ENCODE measurements at regions not wholly inside any gene's neighbourhood (a gene's known extent, or its start where the extent isn't known, plus 50 kb on each side); places are given as distances from the start of the nearest gene placed in this dataset.
"Not testable (repeated sequence)": the region's sequence is repeated elsewhere in the genome, so short reads cannot be mapped to it uniquely, and the experiment has no call there.

DNA sequence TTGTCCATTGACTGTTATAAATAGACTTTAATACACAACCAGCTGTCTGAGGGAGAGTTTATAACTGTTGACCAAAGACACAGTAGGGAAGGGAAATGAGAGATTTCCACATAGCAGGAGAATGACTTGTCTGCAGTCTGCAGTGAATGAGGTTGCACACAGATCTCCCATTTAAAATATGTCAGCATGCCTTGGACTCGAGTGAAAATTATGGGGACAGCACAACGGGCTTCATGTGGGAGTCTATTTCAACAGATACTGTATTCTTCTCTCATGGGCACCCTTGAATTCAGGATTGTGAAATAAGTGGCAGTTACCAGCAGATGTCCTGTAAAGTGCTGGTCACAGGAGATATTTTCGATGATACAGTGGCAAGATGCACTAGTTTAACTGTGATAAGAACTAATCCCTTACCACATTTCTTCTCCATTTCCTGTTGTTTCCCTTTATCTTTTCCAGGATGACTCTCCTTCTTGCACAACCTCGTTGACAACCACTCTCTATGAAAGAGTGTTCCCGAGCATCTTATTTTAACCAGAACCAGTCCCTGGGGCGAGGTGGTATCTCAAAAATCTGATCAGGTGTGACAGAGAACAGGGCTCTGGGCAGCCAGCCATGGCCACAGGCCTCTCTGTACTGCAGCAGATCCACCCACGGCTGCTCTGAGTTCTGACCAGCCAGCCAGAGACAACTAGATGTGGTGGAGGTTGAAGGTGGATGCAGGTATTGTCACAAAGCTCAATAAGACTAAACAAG, 51.5 kb upstream of the MAP3K1 start:
- no peak for DNase-seq

- no peak for DNase-seq
Measured at GRCh38 chr5:56763182-56763581, 52.2 kb upstream of the MAP3K1 start.

- DNase-seq, result no peak
Measured at GRCh38 chr5:56761151-56761885, 54.0 kb upstream of the MAP3K1 start.

DNA sequence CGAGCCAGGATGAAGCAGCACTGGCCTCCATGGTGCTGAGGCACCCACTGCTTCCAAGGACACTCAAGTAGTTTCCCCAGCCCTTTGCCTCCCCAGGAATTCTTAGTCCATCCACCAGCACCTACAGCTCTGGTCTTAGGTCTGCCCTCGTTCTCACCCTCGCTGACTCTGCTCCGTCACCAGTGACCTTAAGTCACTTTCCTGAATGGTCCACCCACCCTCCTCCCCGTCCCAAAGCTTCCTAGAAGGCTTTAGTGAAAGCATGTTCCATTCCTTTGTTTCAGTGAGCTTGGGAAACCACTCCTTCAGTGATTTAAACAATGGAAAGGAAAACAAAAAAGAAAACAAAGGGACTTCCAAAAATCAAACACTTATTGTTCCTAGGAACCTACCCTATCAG, 54.6 kb upstream of the MAP3K1 start:
- DNase-seq, result no peak

- no peak for DNase-seq
Measured at GRCh38 chr5:56759521-56760216, 55.7 kb upstream of the MAP3K1 start.

- no peak for DNase-seq
Measured at GRCh38 chr5:56757077-56757476, 58.3 kb upstream of the MAP3K1 start.

DNA sequence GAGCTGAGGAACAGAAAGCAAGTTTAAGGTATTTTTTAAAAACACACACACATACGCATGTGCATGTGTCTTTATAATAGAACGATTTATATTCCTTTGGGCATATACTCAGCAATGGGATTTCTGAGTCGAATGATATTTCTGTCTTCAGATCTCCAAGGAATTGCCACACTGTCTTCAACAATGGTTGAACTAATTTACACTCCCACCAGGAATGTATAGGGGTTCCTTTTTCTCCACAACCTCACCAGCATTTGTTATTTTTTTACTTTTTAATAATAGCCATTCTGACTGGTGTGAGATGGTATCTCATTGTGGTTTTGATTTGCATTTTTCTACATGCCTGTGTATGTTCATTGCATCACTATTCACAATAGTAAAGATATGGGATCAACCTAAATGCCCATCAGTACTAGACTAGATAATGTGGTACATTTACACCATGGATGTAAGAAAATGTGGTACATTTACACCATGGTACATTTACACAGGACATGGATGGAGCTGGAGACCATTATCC, 60.3 kb upstream of the MAP3K1 start:
- no peak for DNase-seq

DNA sequence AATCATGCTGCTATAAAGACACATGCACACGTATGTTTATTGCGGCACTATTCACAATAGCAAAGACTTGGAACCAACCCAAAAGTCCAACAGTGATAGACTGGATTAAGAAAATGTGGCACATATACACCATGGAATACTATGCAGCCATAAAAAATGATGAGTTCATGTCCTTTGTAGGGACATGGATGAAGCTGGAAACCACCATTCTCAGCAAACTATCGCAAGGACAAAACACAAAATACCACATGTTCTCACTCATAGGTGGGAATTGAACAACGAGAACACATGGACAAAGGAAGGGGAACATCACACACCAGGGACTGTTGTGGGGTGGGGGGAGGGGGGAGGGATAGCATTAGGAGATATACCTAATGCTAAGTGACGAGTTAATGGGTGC, 61.8 kb upstream of the MAP3K1 start:
- not testable (repeated sequence) for DNase-seq

DNA sequence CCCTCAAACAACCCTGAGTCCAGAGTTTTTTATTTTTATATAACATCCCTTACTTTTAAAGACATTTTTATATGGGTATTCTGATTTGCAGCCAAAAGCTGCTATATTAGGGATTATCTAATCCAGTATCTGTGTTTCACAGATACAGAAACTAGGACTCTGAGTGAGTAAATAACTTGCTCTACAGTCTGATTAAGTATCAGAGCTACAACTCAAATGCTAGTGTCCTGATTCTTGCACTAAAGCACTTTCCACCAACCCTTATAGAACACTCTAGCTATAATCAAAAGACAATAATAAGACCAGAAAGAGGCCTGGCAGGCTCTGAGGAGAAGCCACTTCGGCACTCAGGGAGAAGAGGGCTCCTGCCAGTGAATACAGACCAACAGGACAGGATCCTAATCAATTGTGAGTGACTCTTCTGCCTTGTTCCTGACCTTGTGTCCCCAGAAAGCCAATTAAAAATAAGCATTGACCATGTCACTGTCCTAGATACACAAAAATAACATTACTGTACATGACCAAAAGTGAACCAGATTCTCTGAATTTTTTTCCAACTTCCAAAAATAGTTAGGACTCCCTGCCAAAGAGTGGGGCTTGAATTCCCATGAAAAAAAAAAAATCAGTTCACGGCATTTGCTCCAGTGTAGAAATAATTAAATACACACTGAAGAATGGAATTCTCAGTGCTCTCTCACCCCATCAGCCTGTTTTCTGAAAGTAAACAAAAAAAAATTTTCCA, 63.6 kb upstream of the MAP3K1 start:
- no peak for DNase-seq

DNA sequence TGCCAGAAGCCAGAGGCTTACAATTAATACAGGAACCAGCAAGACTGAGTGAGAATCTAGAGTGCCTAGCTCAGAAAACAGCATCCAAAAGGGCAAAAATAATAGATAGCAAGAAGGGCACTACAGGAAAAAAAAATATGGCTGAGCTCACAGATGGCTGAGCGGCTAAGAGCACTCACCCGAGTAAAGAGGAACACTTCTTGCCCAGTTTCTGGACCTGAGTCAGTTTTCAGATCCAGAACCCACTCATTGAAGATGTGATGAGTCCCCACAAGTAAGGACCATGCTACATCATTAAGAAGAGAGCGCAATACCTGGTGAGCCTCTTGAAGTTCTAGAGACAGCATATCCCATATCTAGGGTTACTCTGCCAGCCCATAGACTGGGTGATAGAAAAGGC, 65.5 kb upstream of the MAP3K1 start:
- no peak for DNase-seq

GRCh38 chr5:56746553-56747339, 68.6 kb upstream of the MAP3K1 start:
- no peak for DNase-seq

GRCh38 chr5:56745864-56746263, 69.5 kb upstream of the MAP3K1 start:
- no peak for DNase-seq

DNA sequence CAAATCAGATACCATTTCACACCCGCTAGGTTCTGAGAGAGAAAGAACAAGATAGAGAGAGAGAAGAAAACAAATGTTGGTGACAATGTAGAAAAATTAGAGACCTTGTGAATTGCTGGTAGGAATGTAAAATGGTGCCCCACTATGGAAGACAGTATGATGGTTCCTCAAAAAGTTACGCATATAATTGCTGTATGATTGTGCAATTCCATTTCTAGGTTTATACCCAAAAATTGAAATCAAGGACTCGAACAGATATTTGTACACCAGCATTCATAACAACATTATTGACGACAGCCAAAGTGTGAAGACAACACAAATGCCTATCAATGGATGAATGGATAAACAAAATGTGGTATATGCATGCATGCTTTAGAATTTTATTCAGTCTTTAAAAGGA, 74.5 kb upstream of the MAP3K1 start:
- DNase-seq, result no peak

DNA sequence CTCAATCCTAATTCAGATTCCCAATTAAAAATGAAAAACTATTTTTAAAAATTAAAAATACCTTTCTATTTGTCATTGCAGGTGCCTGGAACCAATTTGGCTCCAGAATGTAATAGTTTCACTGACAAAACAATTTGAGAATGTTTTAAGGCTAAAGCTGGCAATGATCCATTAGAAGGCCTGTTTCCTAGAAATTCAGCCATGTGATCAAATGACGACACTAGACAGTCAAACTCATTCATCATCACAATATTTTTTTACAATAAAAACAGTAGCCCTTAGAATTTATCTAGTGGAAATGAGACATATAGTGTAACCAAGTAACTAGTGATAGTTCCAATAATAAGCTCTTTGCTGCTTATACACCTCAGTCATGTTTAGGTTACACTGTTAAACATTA, 75.4 kb upstream of the MAP3K1 start:
- DNase-seq, result no peak

DNA sequence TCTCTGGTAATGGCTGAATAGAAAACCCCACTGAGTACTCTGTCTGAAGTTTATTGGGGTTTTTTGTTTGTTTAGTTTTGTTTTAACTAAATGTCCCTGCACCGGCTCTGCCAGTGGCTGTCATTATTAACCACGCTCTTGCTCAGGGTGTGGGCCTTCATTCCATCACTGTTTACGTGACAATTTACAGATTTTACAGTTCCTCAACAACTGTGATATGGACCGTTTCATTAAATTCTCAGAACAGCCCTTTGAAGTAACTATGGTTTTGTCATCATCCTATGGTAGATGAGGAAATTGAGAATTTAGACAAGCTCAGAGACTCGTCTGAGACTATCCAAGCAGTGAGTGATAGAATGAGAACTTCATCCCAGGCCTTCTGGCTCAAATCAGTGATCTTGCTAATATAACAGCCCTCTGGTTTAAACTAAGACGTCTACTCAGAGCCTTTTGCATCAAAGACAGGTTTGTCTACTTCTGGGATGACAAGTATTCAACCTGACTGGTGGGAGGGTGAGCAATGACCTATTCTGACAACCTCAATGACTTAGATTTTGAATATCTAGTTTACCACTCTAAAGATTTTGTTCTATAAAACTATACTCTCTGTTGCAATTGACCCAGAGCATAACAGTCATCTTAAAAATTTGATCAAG, 77.3 kb upstream of the MAP3K1 start:
- DNase-seq, result no peak

DNA sequence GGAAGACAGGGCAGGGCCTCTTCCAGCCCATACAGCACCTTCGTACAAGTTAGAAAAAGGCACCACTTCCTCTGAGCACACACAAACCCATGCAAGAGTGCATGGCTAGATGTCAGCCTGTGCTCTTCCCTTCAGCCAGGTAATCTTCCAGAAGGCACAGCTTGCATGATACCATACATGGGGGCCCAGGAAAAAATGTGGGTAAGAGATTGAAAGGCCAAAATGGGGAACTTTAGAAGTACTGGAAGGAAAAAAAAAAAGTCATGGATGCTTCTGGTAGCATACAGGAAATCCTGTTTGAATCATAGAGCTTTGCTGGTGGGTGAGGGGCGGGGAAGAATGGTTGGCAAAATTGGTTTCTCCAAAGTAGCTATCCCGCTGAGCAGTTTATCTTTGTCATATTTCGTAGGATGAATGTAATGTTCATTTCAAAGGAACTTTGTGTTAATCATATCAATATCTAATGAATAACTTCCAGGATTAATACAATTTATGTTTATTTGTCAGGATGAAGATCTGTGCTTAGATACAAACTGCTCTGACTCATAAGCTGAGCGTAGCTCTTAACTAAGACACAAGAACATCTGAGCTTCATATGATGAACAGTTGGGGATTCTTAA, 78.2 kb upstream of the MAP3K1 start:
- no peak for DNase-seq

DNA sequence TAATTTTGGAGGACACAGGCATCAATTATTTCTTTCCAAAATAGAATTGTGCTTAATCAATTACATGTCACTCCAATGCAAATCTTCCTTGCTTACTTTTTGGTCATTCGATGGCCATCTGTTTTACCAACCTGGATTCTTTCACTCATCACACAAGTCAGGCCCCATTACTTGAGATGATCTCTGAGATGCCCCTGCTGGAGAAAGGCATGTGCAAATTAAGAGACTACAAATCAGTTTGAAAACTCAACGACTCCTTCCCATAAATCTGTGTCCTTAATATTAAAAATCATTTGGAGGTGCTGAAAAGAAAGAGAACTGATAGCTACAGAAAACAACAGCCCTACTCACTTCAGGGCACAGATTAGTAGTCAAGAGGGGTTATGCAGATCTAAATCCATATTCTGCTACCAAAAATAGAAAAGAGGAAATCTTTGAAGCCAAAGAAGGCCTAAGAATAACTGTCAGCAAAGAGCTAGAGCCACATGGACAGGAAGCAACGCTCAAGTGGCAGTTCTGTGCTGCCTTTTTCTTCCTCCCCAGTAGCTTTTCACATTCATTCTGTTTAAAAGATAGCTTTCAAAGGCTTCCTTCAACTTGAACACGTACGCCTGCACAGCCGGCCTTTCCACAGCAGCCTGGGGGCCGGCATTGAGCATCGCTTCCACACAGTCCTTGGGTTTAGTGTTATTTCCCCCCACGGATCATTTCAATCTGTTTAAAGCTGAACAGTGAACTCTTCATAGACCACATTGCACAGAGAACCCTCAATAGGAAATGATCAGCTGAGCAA, 79.3 kb upstream of the MAP3K1 start:
- DNase-seq, result no peak

- no peak for DNase-seq
Measured at GRCh38 chr5:56734091-56734694, 81.2 kb upstream of the MAP3K1 start.

- DNase-seq, result no peak
Measured at GRCh38 chr5:56733580-56733979, 81.8 kb upstream of the MAP3K1 start.

- no peak for DNase-seq
Measured at GRCh38 chr5:56732121-56732520, 83.2 kb upstream of the MAP3K1 start.
